ENCODE measurements at regions not wholly inside any gene's neighbourhood (a gene's known extent, or its start where the extent isn't known, plus 50 kb on each side); places are given as distances from the start of the nearest gene placed in this dataset.

DNA sequence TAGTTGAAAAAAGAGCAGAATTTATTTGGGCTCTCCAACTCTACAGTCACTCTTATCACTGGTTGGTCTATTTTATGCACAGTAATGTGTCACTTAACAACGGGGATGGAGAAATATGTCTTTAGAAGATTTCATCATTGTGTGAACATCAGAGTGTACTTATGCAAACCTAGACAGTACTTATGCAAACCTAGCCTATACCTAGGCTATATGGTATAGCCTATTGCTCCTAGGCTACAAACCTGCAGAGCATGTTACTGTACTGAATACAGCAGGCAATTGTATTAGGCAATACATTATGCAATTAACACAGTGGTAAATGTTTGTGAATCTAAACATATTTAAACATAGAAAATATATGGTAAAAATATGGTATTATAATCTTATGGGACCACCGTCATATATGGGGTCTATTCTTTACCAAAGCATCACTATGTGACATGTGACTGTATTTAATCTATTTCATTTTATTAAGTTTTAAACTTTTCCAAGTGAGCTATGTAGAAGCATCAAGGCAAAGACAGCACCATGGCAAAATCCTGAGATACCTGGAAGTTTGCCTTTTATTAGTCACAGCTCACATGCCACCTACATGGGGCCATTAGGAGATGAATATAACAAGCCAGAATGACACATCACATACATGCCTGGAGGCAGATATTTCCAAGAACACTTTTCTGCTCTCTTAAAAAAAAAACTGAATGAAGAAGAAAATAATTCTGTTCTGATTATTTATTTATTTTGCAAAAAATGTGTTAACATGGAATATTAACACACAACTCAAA, 537.4 kb downstream of the TUSC7 start:
- TF ChIP-seq, protein P1, sequence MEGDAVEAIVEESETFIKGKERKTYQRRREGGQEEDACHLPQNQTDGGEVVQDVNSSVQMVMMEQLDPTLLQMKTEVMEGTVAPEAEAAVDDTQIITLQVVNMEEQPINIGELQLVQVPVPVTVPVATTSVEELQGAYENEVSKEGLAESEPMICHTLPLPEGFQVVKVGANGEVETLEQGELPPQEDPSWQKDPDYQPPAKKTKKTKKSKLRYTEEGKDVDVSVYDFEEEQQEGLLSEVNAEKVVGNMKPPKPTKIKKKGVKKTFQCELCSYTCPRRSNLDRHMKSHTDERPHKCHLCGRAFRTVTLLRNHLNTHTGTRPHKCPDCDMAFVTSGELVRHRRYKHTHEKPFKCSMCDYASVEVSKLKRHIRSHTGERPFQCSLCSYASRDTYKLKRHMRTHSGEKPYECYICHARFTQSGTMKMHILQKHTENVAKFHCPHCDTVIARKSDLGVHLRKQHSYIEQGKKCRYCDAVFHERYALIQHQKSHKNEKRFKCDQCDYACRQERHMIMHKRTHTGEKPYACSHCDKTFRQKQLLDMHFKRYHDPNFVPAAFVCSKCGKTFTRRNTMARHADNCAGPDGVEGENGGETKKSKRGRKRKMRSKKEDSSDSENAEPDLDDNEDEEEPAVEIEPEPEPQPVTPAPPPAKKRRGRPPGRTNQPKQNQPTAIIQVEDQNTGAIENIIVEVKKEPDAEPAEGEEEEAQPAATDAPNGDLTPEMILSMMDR (IDR thresholded peaks at IDR 0.05; ENCODE audit: extremely low read depth, missing control alignments) = no peak
- no peak for DNase-seq (ENCODE audit: low spot score)

DNA sequence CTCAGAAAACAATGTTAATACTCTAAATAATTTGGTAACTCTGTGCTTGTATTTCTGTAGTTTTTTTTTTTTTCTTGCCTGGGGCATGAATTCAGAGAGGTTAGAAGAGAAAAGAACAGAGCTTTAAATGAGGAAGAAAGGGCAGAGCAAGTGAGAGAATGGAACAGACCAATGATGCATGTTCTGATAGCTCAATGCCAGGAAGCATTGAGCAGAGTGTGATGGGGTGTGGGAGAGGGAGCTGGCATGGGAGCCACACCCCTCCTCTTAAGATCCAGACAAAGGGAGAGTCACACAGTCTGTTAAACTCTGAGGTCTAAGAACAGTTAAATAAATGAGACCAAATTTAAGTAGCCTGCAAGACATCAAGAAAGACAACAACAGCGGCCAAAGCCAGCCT, 538.6 kb downstream of the TUSC7 start:
- DNase-seq (ENCODE audit: low spot score) = no peak
- TF ChIP-seq, protein P1 (IDR thresholded peaks at IDR 0.05; ENCODE audit: extremely low read depth, missing control alignments) = no peak

DNA sequence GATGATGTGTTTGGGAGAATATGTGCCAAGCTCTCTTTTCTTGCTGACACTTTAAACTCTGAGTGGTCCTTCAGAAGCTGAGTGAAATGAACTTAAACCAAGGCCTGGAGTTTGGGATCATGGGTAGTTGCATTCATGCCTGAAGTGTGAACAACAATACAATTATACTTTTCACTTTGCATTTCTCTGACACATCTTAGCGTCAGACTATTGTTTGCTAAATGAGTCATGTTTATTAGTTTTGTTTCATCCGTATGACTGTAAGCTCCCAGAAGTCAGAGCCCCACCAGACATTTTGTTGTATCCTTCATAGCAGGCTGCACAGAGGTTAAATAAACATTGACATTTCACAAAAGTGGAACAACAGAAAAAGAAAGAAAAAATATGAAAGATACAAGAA, 542.6 kb downstream of the TUSC7 start:
- TF ChIP-seq, protein P1 (IDR thresholded peaks at IDR 0.05; ENCODE audit: extremely low read depth, missing control alignments) = no peak
- no peak for DNase-seq (ENCODE audit: low spot score)

DNA sequence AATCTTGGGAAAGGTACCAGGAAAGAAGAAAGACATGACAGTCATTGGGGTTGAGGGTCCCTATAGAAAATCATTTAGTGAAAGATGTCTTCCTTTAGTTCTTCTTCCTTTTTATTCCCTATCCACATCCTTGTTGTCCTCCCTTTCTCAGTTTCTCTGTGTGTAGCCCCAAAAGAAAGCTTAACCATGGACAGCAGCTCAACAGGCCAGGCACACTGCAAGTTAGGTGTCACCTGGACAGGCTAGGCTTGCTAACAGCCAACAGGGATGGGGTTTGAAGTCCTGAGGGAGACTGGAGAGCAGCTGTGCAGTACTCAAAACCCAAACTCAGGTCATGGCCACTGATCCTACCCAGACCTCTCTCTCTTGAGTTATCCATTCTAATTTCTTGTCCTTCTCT, 543.1 kb downstream of the TUSC7 start:
- DNase-seq (ENCODE audit: low spot score) = no peak
- TF ChIP-seq, protein P1 (IDR thresholded peaks at IDR 0.05; ENCODE audit: extremely low read depth, missing control alignments) = no peak

DNA sequence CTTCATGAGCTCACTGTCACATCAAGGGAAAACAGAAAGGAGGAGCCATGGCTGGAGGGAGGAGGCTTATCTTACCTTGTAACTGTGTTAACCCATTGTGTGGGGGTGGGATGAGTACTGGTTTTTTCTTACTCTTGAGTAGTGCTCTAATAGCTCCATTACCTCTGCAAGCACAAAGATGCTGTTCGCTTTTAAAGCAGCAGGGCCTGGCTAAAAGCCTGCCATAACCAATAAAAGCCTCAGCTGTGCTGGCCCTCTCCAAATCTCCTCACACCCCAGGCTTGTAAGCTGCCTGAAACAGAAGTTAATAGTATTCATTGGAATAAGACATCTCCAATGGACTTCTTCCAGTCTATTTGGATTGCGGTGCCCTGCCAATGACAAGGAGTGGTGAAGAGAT, 544.1 kb downstream of the TUSC7 start:
- DNase-seq (ENCODE audit: low spot score) = no peak

DNA sequence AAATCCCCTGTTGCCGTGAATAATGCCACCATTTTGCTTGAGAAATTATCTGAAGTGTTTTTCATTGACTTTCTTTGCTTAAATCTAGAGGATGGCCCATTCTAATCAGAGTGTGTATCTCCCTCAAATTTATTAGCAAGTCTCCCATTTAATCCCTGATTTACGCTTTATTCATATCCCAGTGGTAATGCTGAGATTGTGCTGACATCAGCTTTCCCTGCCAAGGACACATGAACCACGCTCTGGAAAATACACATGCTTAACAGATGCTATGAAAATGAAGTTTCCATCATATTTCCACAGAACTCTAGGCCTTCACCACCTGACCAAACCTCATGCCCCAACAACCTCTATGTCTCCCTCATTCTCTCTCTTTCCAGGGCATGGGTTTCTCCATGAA, 545.4 kb downstream of the TUSC7 start:
- no peak for DNase-seq (ENCODE audit: low spot score)
- TF ChIP-seq, protein P1 (IDR thresholded peaks at IDR 0.05; ENCODE audit: extremely low read depth, missing control alignments) = no peak

More for the DNA sequence above, 544.1 kb downstream of the TUSC7 start:
- TF ChIP-seq, protein P1 (IDR thresholded peaks at IDR 0.05; ENCODE audit: extremely low read depth, missing control alignments) = no peak

DNA sequence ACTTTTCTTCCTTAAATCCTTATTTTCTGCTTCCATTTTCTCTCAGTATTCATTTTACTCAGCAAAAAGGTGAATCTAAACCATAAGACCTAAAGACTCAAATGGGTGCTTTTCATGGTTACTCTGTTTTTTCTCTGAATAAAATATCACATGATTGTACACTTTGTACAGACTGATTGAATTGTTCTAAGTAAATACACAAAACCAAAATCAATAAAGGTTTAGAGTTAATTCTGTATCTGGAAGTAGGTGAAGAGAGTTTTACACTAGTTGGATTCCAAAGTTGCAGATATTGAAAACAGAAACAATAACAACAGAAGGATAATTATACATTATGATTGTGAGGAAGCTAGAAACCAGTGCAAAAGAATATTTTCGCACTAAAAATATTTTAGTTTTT, 546.2 kb downstream of the TUSC7 start:
- TF ChIP-seq, protein P1 (IDR thresholded peaks at IDR 0.05; ENCODE audit: extremely low read depth, missing control alignments) = no peak

More for the DNA sequence above, 546.2 kb downstream of the TUSC7 start:
- DNase-seq (ENCODE audit: low spot score) = no peak

Data from GM20000 (cell line).